Neuronal stem cell (in vitro differentiated cells): ENCODE measurements at regions not wholly inside any gene's neighbourhood (a gene's known extent, or its start where the extent isn't known, plus 50 kb on each side); places are given as distances from the start of the nearest gene placed in this dataset.
"Not testable (repeated sequence)": the region's sequence is repeated elsewhere in the genome, so short reads cannot be mapped to it uniquely, and the experiment has no call there.

Source experiments
- DNase-seq: peaks from one replicate; pipeline ENCODE4 v3.0.0-alpha.2; 2013; ENCODE audit warnings: low spot score
- H2AFZ ChIP-seq: one replicate; pipeline ENCODE4 v1.6.1; 2013; ENCODE audit warnings: mild to moderate bottlenecking, low read length, inconsistent platforms
- H2AK5ac ChIP-seq: 2 replicates; pipeline ENCODE4 v1.6.1; 2013; ENCODE audit warnings: low read depth, mild to moderate bottlenecking, inconsistent platforms, low read length, moderate library complexity, mixed read lengths
- H2BK120ac ChIP-seq: 2 replicates; pipeline ENCODE4 v1.6.1; 2013; ENCODE audit warnings: low read depth, mild to moderate bottlenecking, inconsistent platforms, low read length, moderate library complexity, mixed read lengths
- H2BK12ac ChIP-seq: one replicate; pipeline ENCODE4 v1.6.1; 2013; ENCODE audit warnings: low read length, inconsistent platforms
- H2BK15ac ChIP-seq: 2 replicates; pipeline ENCODE4 v1.6.1; 2013; ENCODE audit warnings: mild to moderate bottlenecking, low read length, inconsistent platforms, mixed read lengths
- H2BK5ac ChIP-seq: one replicate; pipeline ENCODE4 v1.6.1; 2013; ENCODE audit warnings: inconsistent platforms, mild to moderate bottlenecking, low read length, moderate library complexity
- H3K14ac ChIP-seq: one replicate; pipeline ENCODE4 v1.6.1; 2013; ENCODE audit warnings: low read length, inconsistent platforms
- H3K18ac ChIP-seq: 2 replicates; pipeline ENCODE4 v1.6.1; 2013; ENCODE audit warnings: low read length, inconsistent platforms
- H3K23ac ChIP-seq: 2 replicates; pipeline ENCODE4 v1.6.1; 2013; ENCODE audit warnings: low read depth, mild to moderate bottlenecking, mixed read lengths, low read length, inconsistent platforms; ENCODE audit not compliant: poor library complexity
- H3K27ac ChIP-seq: replicated peaks from 3 replicates; pipeline ENCODE4 v1.5.1; 2013; ENCODE audit warnings: low read length, inconsistent platforms
- H3K27me3 ChIP-seq, 3 experiments: 2 replicates each; pipeline ENCODE4 v1.6.1; 2013; ENCODE audit warnings: low read length in 3 of 3, mild to moderate bottlenecking in 2 of 3, inconsistent platforms in 1 of 3, low read depth in 1 of 3, mixed read lengths in 1 of 3, moderate library complexity in 1 of 3; ENCODE audit not compliant: control insufficient read depth in 3 of 3, insufficient read depth in 3 of 3
- H3K36me3 ChIP-seq, 2 donors: replicated peaks in 1 of 2; 2 replicates each; pipeline ENCODE4 v1.6.1; 2013; ENCODE audit warnings: low read length in 2 of 2; ENCODE audit not compliant: control insufficient read depth in 2 of 2, insufficient read depth in 2 of 2
- H3K4ac ChIP-seq: 2 replicates; pipeline ENCODE4 v1.6.1; 2013; ENCODE audit warnings: inconsistent platforms, mild to moderate bottlenecking, low read length, moderate library complexity
- H3K4me1 ChIP-seq, 2 donors: 1 replicate in 1 of 2; 2 replicates in 1 of 2; pipeline ENCODE4 v1.6.1; 2013; ENCODE audit warnings: low read length in 2 of 2, low read depth in 1 of 2; ENCODE audit not compliant: control insufficient read depth in 2 of 2, insufficient read depth in 1 of 2
- H3K4me2 ChIP-seq: one replicate; pipeline ENCODE4 v1.6.1; 2013; ENCODE audit warnings: mild to moderate bottlenecking, low read length, inconsistent platforms; ENCODE audit not compliant: insufficient read depth, poor library complexity, severe bottlenecking
- H3K4me3 ChIP-seq, 2 donors: 2 replicates each; pipeline ENCODE4 v1.5.1; 2013; ENCODE audit warnings: low read length in 2 of 2, mild to moderate bottlenecking in 2 of 2, inconsistent platforms in 1 of 2, moderate library complexity in 1 of 2
- H3K79me1 ChIP-seq: one replicate; pipeline ENCODE4 v1.6.1; 2013; ENCODE audit warnings: low read depth, mild to moderate bottlenecking, inconsistent platforms, low read length, moderate library complexity
- H3K9ac ChIP-seq: one replicate; pipeline ENCODE4 v1.6.1; 2013; ENCODE audit warnings: mild to moderate bottlenecking, low read depth, low read length, inconsistent platforms; ENCODE audit not compliant: poor library complexity
- H3K9me3 ChIP-seq, 2 donors: replicated peaks in 1 of 2; 2 replicates each; pipeline versions ENCODE3 to v1.6.1; 2013; ENCODE audit warnings: low read length in 2 of 2, mild to moderate bottlenecking in 2 of 2, inconsistent platforms in 1 of 2, low read depth in 1 of 2, mixed read lengths in 1 of 2, moderate library complexity in 1 of 2; ENCODE audit not compliant: control insufficient read depth in 2 of 2, insufficient read depth in 1 of 2
- H4K8ac ChIP-seq: one replicate; pipeline ENCODE4 v1.6.1; 2013; ENCODE audit warnings: low read depth, mild to moderate bottlenecking, inconsistent platforms, low read length, moderate library complexity
- H4K91ac ChIP-seq: one replicate; pipeline ENCODE4 v1.6.1; 2013; ENCODE audit warnings: low read length, low read depth, mild to moderate bottlenecking, inconsistent platforms; ENCODE audit not compliant: poor library complexity
- WGBS, 2 donors: extraction: QIAGEN DNeasy Blood & Tissue Kit; methylation state at CpG; one replicate each; pipeline ENCODE4 v1.1.7; 2013; ENCODE audit warnings: missing lambda C conversion rate in 2 of 2, mixed read lengths in 1 of 2; ENCODE audit not compliant: insufficient read length in 2 of 2, insufficient replicate concordance in 1 of 2; ENCODE audit errors: extremely low coverage in 2 of 2; 5-methylcytosine and 5-hydroxymethylcytosine counted together

DNA sequence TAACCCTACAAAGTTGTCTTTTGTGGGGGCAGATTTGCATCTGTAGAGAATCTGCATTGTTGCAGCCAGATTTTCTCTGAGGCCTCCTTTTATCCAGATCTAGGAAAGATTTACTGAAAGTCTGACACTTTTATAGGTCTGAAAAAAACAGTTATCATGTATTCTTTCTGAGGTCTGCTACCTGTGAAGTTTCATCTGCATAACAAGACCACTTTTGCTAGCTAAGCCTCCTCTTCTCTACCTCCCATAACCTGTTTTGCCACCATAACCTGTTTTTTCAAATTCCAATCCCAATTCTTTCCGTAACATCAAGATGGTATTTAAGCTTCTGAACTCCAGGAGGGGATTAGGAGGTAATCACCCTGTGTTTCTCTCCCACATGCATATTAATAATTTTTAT is 577.8 kb downstream of the NAP1L3 start:
- H3K27ac ChIP-seq, H4K91ac ChIP-seq, H2BK12ac ChIP-seq, H2BK15ac ChIP-seq, H3K14ac ChIP-seq, H3K9ac ChIP-seq, H3K4ac ChIP-seq, H3K36me3 ChIP-seq, H3K4me3 ChIP-seq, H3K4me2 ChIP-seq, H3K9me3 ChIP-seq, H2AFZ ChIP-seq, H3K4me1 ChIP-seq, H4K8ac ChIP-seq, DNase-seq, H3K27me3 ChIP-seq, H3K23ac ChIP-seq, H2BK5ac ChIP-seq, H2AK5ac ChIP-seq, H2BK120ac ChIP-seq, H3K79me1 ChIP-seq, H3K18ac ChIP-seq: not testable (repeated sequence)
- no CpG with 5 or more reads among the region's 1 CpG for WGBS, 2 donors

DNA sequence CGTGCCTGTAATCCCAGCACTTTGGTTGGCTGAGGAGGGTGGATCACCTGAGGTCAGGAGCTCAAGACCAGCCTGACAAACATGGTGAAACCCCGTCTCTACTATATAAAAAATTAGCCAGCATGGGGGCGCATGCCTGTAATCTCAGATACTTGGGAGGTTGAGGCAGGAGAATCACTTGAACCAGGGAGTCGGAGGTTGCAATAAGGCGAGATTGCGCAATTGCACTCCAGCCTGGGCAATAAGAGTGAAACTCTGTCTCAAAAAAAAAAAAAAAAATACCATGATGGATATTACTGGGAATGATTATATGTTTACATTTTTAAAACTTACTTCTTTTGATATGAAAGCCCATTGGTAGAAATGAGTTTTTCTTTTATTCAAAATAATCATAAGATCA is 594.5 kb downstream of the NAP1L3 start:
- H3K4me3 ChIP-seq, H3K27ac ChIP-seq, H2AK5ac ChIP-seq, H3K9ac ChIP-seq, DNase-seq, H2BK120ac ChIP-seq, H3K4ac ChIP-seq, H3K9me3 ChIP-seq, H3K36me3 ChIP-seq, H2BK12ac ChIP-seq, H3K4me1 ChIP-seq, H3K18ac ChIP-seq, H3K27me3 ChIP-seq, H3K23ac ChIP-seq, H4K8ac ChIP-seq, H2AFZ ChIP-seq, H3K14ac ChIP-seq, H3K79me1 ChIP-seq, H2BK5ac ChIP-seq, H4K91ac ChIP-seq, H2BK15ac ChIP-seq, H3K4me2 ChIP-seq: not testable (repeated sequence)
- no CpG with 5 or more reads among the region's 6 CpGs for WGBS, 2 donors

DNA sequence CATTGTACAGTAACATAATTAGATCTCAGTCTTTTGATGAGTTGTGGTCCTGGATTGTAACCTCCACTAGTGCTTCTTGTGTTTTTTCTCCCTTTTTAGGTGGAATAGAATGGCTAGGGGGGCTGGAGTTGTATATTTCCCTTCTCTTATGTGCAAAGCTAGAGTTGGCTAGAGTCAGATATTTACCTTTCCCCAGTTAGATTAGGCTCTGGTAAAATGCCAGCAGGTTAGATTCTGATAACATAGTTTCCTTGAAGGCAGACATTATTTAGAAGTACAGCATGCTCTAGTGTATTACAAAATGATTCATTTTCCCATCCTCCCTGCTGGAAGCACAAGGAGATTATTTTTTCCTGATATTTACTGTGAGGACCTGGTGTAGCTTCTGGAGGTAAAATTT is 618.1 kb downstream of the NAP1L3 start:
- H3K4me2 ChIP-seq, H4K8ac ChIP-seq, H2AFZ ChIP-seq, DNase-seq, H3K27me3 ChIP-seq, H2BK12ac ChIP-seq, H3K23ac ChIP-seq, H3K9me3 ChIP-seq, H3K18ac ChIP-seq, H2BK15ac ChIP-seq, H3K79me1 ChIP-seq, H2BK5ac ChIP-seq, H3K14ac ChIP-seq, H2BK120ac ChIP-seq, H3K4ac ChIP-seq, H4K91ac ChIP-seq, H3K9ac ChIP-seq, H3K27ac ChIP-seq, H3K36me3 ChIP-seq, H3K4me3 ChIP-seq, H3K4me1 ChIP-seq, H2AK5ac ChIP-seq: not testable (repeated sequence)

DNA sequence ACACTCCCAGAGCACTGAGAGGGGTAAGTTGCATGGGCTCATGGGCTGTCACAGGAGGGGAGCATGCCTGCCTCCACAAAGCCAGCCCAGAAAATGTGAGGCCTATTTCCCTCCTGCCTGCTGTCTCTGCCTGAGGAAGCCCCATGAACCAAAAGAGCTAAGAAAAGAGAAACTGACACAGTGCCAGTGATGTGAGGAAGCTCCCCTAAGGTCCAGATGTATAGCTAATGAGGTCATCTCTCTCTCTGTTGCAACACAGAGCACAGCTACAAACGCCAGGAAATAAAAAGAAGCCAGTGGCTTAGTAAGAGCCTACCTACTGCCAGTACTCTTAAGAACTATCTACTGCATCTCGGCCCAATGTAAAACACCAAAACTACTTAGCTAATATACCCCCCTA is 653.5 kb downstream of the NAP1L3 start:
- H2BK15ac ChIP-seq, H2BK5ac ChIP-seq, H2BK12ac ChIP-seq, H2BK120ac ChIP-seq, H3K14ac ChIP-seq, H4K91ac ChIP-seq, H3K18ac ChIP-seq, H3K36me3 ChIP-seq, H3K4me2 ChIP-seq, H3K23ac ChIP-seq, DNase-seq, H3K4ac ChIP-seq, H3K27me3 ChIP-seq, H3K9ac ChIP-seq, H3K4me1 ChIP-seq, H3K27ac ChIP-seq, H3K9me3 ChIP-seq, H2AFZ ChIP-seq, H3K79me1 ChIP-seq, H2AK5ac ChIP-seq, H4K8ac ChIP-seq, H3K4me3 ChIP-seq: not testable (repeated sequence)
- WGBS, 2 donors, result no CpG with 5 or more reads among the region's 2 CpGs
